ENCODE measurements at regions not wholly inside any gene's neighbourhood (a gene's known extent, or its start where the extent isn't known, plus 50 kb on each side); places are given as distances from the start of the nearest gene placed in this dataset.

- no peak for DNase-seq (ENCODE audit: low read depth in 3 of 3, low spot score in 2 of 3)
Observed at GRCh38 chr6:43985329-43985728, 141.9 kb downstream of the MRPL14 start.

GRCh38 chr6:43984442-43985321, 142.6 kb downstream of the MRPL14 start:
- DNase-seq (ENCODE audit: low read depth in 3 of 3, low spot score in 2 of 3) = no peak

- DNase-seq (ENCODE audit: low read depth in 3 of 3, low spot score in 2 of 3) = no peak
Observed at GRCh38 chr6:43983632-43984031, 143.6 kb downstream of the MRPL14 start.

- no peak for DNase-seq (ENCODE audit: low read depth in 3 of 3, low spot score in 2 of 3)
Observed at GRCh38 chr6:43983191-43983590, 144.1 kb downstream of the MRPL14 start.

GRCh38 chr6:43982084-43982625, 145.1 kb downstream of the MRPL14 start:
- no peak for DNase-seq (ENCODE audit: low read depth in 3 of 3, low spot score in 2 of 3)

- no peak for DNase-seq (ENCODE audit: low read depth in 3 of 3, low spot score in 2 of 3)
Observed at GRCh38 chr6:43981363-43981990, 145.8 kb downstream of the MRPL14 start.

GRCh38 chr6:43980004-43980795, 147.1 kb downstream of the MRPL14 start:
- DNase-seq (ENCODE audit: low read depth in 3 of 3, low spot score in 2 of 3) = no peak

GRCh38 chr6:43979525-43979924, 147.7 kb downstream of the MRPL14 start:
- no peak for DNase-seq (ENCODE audit: low read depth in 3 of 3, low spot score in 2 of 3)

GRCh38 chr6:43978473-43979346, 148.5 kb downstream of the MRPL14 start:
- no peak for DNase-seq (ENCODE audit: low read depth in 3 of 3, low spot score in 2 of 3)

GRCh38 chr6:43977404-43978111, 149.7 kb downstream of the MRPL14 start:
- no peak for DNase-seq (ENCODE audit: low read depth in 3 of 3, low spot score in 2 of 3)

- no peak for DNase-seq (ENCODE audit: low read depth in 3 of 3, low spot score in 2 of 3)
Observed at GRCh38 chr6:43976706-43977403, 150.4 kb downstream of the MRPL14 start.

GRCh38 chr6:43974643-43975230, 152.5 kb downstream of the MRPL14 start:
- no peak for DNase-seq (ENCODE audit: low read depth in 3 of 3, low spot score in 2 of 3)

- DNase-seq (ENCODE audit: low read depth in 3 of 3, low spot score in 2 of 3) = no peak
Observed at GRCh38 chr6:43973357-43973756, 153.9 kb downstream of the MRPL14 start.

GRCh38 chr6:43972913-43973300, 154.3 kb downstream of the MRPL14 start:
- no peak for DNase-seq (ENCODE audit: low read depth in 3 of 3, low spot score in 2 of 3)

GRCh38 chr6:43972179-43972912, 154.9 kb downstream of the MRPL14 start:
- DNase-seq (ENCODE audit: low read depth in 3 of 3, low spot score in 2 of 3) = no peak

- DNase-seq (ENCODE audit: low read depth in 3 of 3, low spot score in 2 of 3) = no peak
Observed at GRCh38 chr6:43971776-43972126, 155.5 kb downstream of the MRPL14 start.

- no peak for DNase-seq (ENCODE audit: low read depth in 3 of 3, low spot score in 2 of 3)
Observed at GRCh38 chr6:43970913-43971775, 156.1 kb downstream of the MRPL14 start.

Data from right renal cortex interstitium (tissue), 3 donors.